HepG2 (cell line): ENCODE measurements at regions not wholly inside any gene's neighbourhood (a gene's known extent, or its start where the extent isn't known, plus 50 kb on each side); places are given as distances from the start of the nearest gene placed in this dataset.

Experiments
- ATAC-seq: fragments of 200-7000 bp; cut with Tn5 transposase; 3 replicates; pipeline ENCODE4 v1.9.1; 2020; ENCODE audit warnings: mild to moderate bottlenecking, moderate library complexity
- BruUV-seq: library from RNA; stranded (reverse); fragments of 400-500 nt; replicated peaks from 2 replicates; lab custom pipeline; 2021; lab: Mats Ljungman, UMichigan
- CTCF ChIA-PET: fragments of 300-600 bp; formaldehyde crosslinking; extraction: SDS; loops from one replicate; lab custom pipeline; 2021; ENCODE audit warnings: low total read pairs, inconsistent platforms, low intra/inter-chr PET ratio; lab: Yijun Ruan, JAX
- POLR2A ChIA-PET: fragments of 350-600 bp; sonication (Branson Sonifier 250); formaldehyde crosslinking; loops from one replicate; lab custom pipeline; 2020; ENCODE audit warnings: antibody characterized with exemption, inconsistent platforms; lab: Yijun Ruan, JAX
- DNase-seq: peaks from one replicate; pipeline ENCODE4 v3.0.0-alpha.2; 2015; ENCODE audit warnings: low spot score
- FAIRE-seq: peaks from 3 replicates; lab custom pipeline; 2011; peaks lifted over from hg19 to GRCh38; lab: Jason Lieb, UNC
- H2AFZ ChIP-seq: one replicate; pipeline ENCODE4 v1.6.1; 2011; ENCODE audit warnings: low read length, inconsistent platforms
- H3K27ac ChIP-seq: fragments of 300-600 bp; 3 replicates; pipeline ENCODE4 v1.8.0; 2011; ENCODE audit warnings: mixed run types, mild to moderate bottlenecking, mixed read lengths, low read length, inconsistent platforms; ENCODE audit not compliant: insufficient read depth; ENCODE audit errors: extremely low read length
- H3K27me3 ChIP-seq, 2 experiments: fragments of 200-600 bp in 1 of 2; 2 replicates in 1 of 2; 3 replicates in 1 of 2; pipeline versions ENCODE4 v1.6.0 to v1.8.0; 2011; ENCODE audit warnings: low read length in 2 of 2, mild to moderate bottlenecking in 2 of 2, moderate library complexity in 2 of 2, inconsistent platforms in 1 of 2; ENCODE audit not compliant: insufficient read depth in 2 of 2, control insufficient read depth in 1 of 2
- H3K36me3 ChIP-seq, 2 experiments: fragments of 200-600 bp in 1 of 2; replicated peaks in 1 of 2; 2 replicates in 1 of 2; 3 replicates in 1 of 2; pipeline versions ENCODE4 v1.5.1 to v1.8.0; 2011; ENCODE audit warnings: low read length in 2 of 2, inconsistent platforms in 1 of 2; ENCODE audit not compliant: insufficient read depth in 2 of 2, control insufficient read depth in 1 of 2
- H3K4me1 ChIP-seq: 2 replicates; pipeline ENCODE4 v1.5.1; 2012; ENCODE audit warnings: low read length, inconsistent platforms; ENCODE audit not compliant: insufficient read depth
- H3K4me2 ChIP-seq: 2 replicates; pipeline ENCODE4 v1.6.0; 2011; ENCODE audit warnings: low read depth, low read length, inconsistent platforms
- H3K4me3 ChIP-seq, 3 experiments: fragments of 200-600 bp in 1 of 3; sonication (generic), shearing (Covaris generic) in 1 of 3; replicated peaks in 1 of 3; 2 replicates each; pipeline ENCODE4 v1.5.1; 2011 to 2016; ENCODE audit warnings: low read length in 3 of 3, inconsistent platforms in 2 of 3, low read depth in 2 of 3, mild to moderate bottlenecking in 2 of 3, control low read depth in 1 of 3, mixed read lengths in 1 of 3; ENCODE audit not compliant: insufficient read depth in 1 of 3
- H3K79me2 ChIP-seq: one replicate; pipeline ENCODE4 v1.6.1; 2011; ENCODE audit warnings: low read length, inconsistent platforms; ENCODE audit not compliant: insufficient read depth
- H3K9ac ChIP-seq: 2 replicates; pipeline ENCODE4 v1.6.0; 2011; ENCODE audit warnings: mild to moderate bottlenecking, low read depth, low read length, inconsistent platforms; ENCODE audit not compliant: insufficient read depth
- H3K9me3 ChIP-seq: 2 replicates; pipeline ENCODE4 v1.5.1; 2012; ENCODE audit warnings: mild to moderate bottlenecking, low read length
- H4K20me1 ChIP-seq: 2 replicates; pipeline ENCODE4 v1.6.0; 2011; ENCODE audit warnings: inconsistent platforms, mild to moderate bottlenecking, low read length, moderate library complexity; ENCODE audit not compliant: insufficient read depth
- ADNP ChIP-seq: sonication (generic); formaldehyde crosslinking; IDR thresholded peaks from 2 replicates; pipeline ENCODE4 v1.4.0; 2020; ENCODE audit warnings: missing genetic modification reagents
- FOXC1 ChIP-seq: sonication (generic); formaldehyde crosslinking; IDR thresholded peaks from 2 replicates; pipeline ENCODE4 v1.8.0; 2022; ENCODE audit warnings: mild to moderate bottlenecking, missing genetic modification reagents, borderline replicate concordance
- HMG20B ChIP-seq: conservative IDR thresholded peaks from 2 replicates; pipeline ENCODE4 v1.6.1; 2016; ENCODE audit warnings: missing genetic modification reagents, missing compliant biosample characterization
- MAZ ChIP-seq, 2 experiments: sonication (generic) in 1 of 2; formaldehyde crosslinking in 1 of 2; IDR thresholded peaks; 2 replicates each; pipeline versions ENCODE4 v1.5.0 to v1.6.1; 2012 to 2020; ENCODE audit warnings: low read depth in 2 of 2, mild to moderate bottlenecking in 2 of 2, borderline replicate concordance in 1 of 2, improper control_type of control experiment in 1 of 2, low read length in 1 of 2, missing genetic modification reagents in 1 of 2, moderate library complexity in 1 of 2
- NFKBIZ ChIP-seq: IDR thresholded peaks from 2 replicates; pipeline ENCODE4 v1.6.1; 2018; ENCODE audit warnings: missing genetic modification reagents, missing compliant biosample characterization
- RARG ChIP-seq: sonication (generic); formaldehyde crosslinking; IDR thresholded peaks from 2 replicates; pipeline ENCODE4 v1.4.0; 2020; ENCODE audit warnings: low read depth, mild to moderate bottlenecking, missing genetic modification reagents
- RBAK ChIP-seq: sonication (generic); formaldehyde crosslinking; IDR thresholded peaks from 2 replicates; pipeline ENCODE4 v1.5.1; 2020; ENCODE audit warnings: mild to moderate bottlenecking, missing genetic modification reagents
- ZBTB7B ChIP-seq: sonication (generic); formaldehyde crosslinking; IDR thresholded peaks from 2 replicates; pipeline ENCODE4 v1.4.0; 2020; ENCODE audit warnings: missing genetic modification reagents
- ZNF607 ChIP-seq: sonication (generic); formaldehyde crosslinking; IDR thresholded peaks from 2 replicates; pipeline ENCODE4 v1.5.1; 2020; ENCODE audit warnings: missing genetic modification reagents, mild to moderate bottlenecking, borderline replicate concordance
- ZNF724P ChIP-seq: sonication (generic); formaldehyde crosslinking; IDR thresholded peaks from 2 replicates; pipeline ENCODE4 v1.8.0; 2022; ENCODE audit warnings: missing genetic modification reagents, borderline replicate concordance
- ZNF777 ChIP-seq: sonication (generic); formaldehyde crosslinking; IDR thresholded peaks from 2 replicates; pipeline ENCODE4 v1.4.0; 2020; ENCODE audit warnings: missing genetic modification reagents
- ZSCAN9 ChIP-seq: IDR thresholded peaks from 2 replicates; pipeline ENCODE4 v1.6.1; 2016; ENCODE audit warnings: borderline replicate concordance
- WGBS: methylation state at CpG from one replicate; pipeline ENCODE4 v1.1.6; 2017; ENCODE audit warnings: low lambda C conversion rate; 5-methylcytosine and 5-hydroxymethylcytosine counted together
- in situ Hi-C: cut with HindIII; loops from 2 replicates; pipeline ENCODE4 v1.10.0; 2017; ENCODE audit warnings: low pct_unique_long_range_greater_than_20kb; ENCODE audit not compliant: extremely low pct_ligation_motif_present
- intact Hi-C: fragments of 100-400 bp; cut with micrococcal nuclease; formaldehyde crosslinking; loops from one replicate; pipeline ENCODE4 v1.10.0; 2022; ENCODE audit not compliant: unreplicated experiment
- TF ChIP-seq, protein P1 (sequence below): sonication (generic); formaldehyde crosslinking; IDR thresholded peaks from 2 replicates; pipeline ENCODE4 v1.4.0; 2020; ENCODE audit warnings: missing genetic modification reagents
- TF ChIP-seq, protein P2 (sequence below): conservative IDR thresholded peaks from 2 replicates; pipeline ENCODE4 v1.6.1; 2018; ENCODE audit warnings: missing genetic modification reagents

GRCh38 chr6:156024339-156024738 lies 568.7 kb upstream of the NOX3 start:
- H4K20me1 ChIP-seq = no peaks in the 10 kb centered on the region
- TF ChIP-seq, protein P1, sequence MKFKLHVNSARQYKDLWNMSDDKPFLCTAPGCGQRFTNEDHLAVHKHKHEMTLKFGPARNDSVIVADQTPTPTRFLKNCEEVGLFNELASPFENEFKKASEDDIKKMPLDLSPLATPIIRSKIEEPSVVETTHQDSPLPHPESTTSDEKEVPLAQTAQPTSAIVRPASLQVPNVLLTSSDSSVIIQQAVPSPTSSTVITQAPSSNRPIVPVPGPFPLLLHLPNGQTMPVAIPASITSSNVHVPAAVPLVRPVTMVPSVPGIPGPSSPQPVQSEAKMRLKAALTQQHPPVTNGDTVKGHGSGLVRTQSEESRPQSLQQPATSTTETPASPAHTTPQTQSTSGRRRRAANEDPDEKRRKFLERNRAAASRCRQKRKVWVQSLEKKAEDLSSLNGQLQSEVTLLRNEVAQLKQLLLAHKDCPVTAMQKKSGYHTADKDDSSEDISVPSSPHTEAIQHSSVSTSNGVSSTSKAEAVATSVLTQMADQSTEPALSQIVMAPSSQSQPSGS = no peak
- TF ChIP-seq, protein P2, sequence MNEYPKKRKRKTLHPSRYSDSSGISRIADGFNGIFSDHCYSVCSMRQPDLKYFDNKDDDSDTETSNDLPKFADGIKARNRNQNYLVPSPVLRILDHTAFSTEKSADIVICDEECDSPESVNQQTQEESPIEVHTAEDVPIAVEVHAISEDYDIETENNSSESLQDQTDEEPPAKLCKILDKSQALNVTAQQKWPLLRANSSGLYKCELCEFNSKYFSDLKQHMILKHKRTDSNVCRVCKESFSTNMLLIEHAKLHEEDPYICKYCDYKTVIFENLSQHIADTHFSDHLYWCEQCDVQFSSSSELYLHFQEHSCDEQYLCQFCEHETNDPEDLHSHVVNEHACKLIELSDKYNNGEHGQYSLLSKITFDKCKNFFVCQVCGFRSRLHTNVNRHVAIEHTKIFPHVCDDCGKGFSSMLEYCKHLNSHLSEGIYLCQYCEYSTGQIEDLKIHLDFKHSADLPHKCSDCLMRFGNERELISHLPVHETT (CRISPR knock-in tag) = no peak
- TF ChIP-seq ZNF777 (no peak), ZBTB7B (CRISPR knock-in tag) (no peak)
- TF ChIP-seq, all 625 proteins: peak for 0
- Histone ChIP-seq H2AFZ (no peak overlapping the region), H3K79me2 (no peaks in the 10 kb centered on the region), H3K4me1 (no peaks in the 10 kb centered on the region), H3K4me3 (no peak overlapping the region; a peak in 1 of 6 replicates), H3K9me3 (0 out of 2 replicates have a peak, but pooled peaks cover 4% of the 10 kb centered on the region), H3K27me3 (no peaks in the 10 kb centered on the region; a peak in 1 of 5 replicates), H3K9ac (no peak overlapping the region), H3K27ac (no peak overlapping the region), H3K36me3 (no peaks in the 10 kb centered on the region), H3K4me2 (no peak overlapping the region)
- FAIRE-seq (no peak), ATAC-seq (no peak), DNase-seq (no peak)
- in situ Hi-C loops (no loop called here), intact Hi-C loops (no loop called here)
- ChIA-PET CTCF (no interaction called here), POLR2A (no interaction called here)
- WGBS = 55% methylated on average over 5 of the region's 5 CpGs
- no TSS peak for BruUV-seq

DNA sequence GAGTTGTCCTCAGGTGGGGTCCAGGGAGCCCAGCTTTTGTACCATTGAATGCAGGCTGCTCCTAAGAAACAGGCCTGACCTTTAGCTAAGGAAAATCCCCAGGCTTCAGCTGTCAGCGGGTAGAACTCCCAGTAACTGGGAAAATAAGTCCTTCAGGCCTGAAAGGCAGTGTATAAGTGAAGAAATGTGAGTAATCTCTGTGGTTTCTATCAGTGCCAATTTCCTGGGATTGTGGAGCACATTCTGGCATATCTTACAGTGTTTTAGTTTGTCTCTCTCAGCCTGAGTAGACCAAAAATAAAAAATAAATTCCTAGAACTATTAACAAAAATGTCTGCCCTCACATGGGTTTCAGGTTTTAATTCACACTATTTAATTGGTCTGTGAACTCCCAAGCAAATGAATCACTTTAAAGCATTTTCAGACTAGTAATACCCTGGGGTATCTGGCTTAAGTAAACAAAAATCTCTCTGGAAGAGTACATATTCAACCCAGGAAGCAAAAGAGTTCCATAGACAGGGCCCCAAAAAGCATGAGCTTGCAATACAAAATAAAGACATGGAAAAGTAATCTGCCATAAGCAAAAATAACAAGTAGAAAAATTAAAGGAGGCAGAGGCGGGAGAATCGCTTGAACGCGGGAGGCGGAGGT lies 566.2 kb upstream of the NOX3 start:
- Histone ChIP-seq H3K4me3 (no peak overlapping the region), H3K27me3 (no peaks in the 10 kb centered on the region), H3K9ac (no peak overlapping the region), H4K20me1 (no peaks in the 10 kb centered on the region), H3K9me3 (0 out of 2 replicates have a peak, but pooled peaks cover 4% of the 10 kb centered on the region), H2AFZ (no peak overlapping the region), H3K4me2 (no peak overlapping the region), H3K79me2 (no peaks in the 10 kb centered on the region), H3K4me1 (no peaks in the 10 kb centered on the region), H3K36me3 (no peaks in the 10 kb centered on the region), H3K27ac (no peak overlapping the region)
- FAIRE-seq (no peak), DNase-seq (no peak), ATAC-seq (no peak)
- in situ Hi-C loops (no loop called here), intact Hi-C loops (no loop called here)
- WGBS = 82% methylated on average over 6 of the region's 6 CpGs
- ChIA-PET CTCF (no interaction called here), POLR2A (no interaction called here)
- no TSS peak for BruUV-seq
- no peak for TF ChIP-seq HMG20B (CRISPR knock-in tag)
- no peak for TF ChIP-seq ADNP (CRISPR knock-in tag)
- TF ChIP-seq RARG = no peak
- TF ChIP-seq ZSCAN9 = no peak
- no peak for TF ChIP-seq ZNF607 (CRISPR knock-in tag)
- TF ChIP-seq ZNF724P (CRISPR knock-in tag) = no peak
- TF ChIP-seq RBAK (CRISPR knock-in tag) = no peak
- no peak for TF ChIP-seq MAZ (IDR thresholded peaks at IDR 0.05; ENCODE audit: borderline replicate concordance, low read depth, low read length)
- TF ChIP-seq MAZ (CRISPR knock-in tag; IDR thresholded peaks at IDR 0.05; ENCODE audit: low read depth) = no peak
- no peak for TF ChIP-seq FOXC1 (CRISPR knock-in tag)
- no peak for TF ChIP-seq NFKBIZ (CRISPR knock-in tag)
